ENCODE measurements at regions not wholly inside any gene's neighbourhood (a gene's known extent, or its start where the extent isn't known, plus 50 kb on each side); places are given as distances from the start of the nearest gene placed in this dataset.
"Not testable (repeated sequence)": the region's sequence is repeated elsewhere in the genome, so short reads cannot be mapped to it uniquely, and the experiment has no call there.

DNA sequence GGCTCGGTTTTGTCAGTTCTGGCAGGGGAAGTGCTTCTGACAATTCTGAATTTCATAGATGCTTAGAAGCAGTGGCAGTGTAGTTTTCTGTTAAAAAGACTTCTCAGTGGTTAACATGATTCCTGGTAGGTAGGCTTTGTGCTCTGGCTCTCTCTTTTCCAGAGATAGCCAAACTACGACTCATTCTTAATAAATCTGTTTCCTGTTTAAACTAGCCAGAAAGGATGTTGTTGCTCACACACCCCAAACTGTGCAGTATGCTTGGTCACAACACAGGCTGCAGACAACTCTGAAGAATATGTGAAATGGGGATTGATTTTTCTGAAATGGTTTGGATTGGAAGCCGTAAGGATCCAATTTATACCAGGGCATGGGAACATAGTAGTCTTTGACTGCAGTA lies 711.5 kb downstream of the PCDH17 start:
- no peak for DNase-seq (ENCODE audit: low read depth in 2 of 2)

DNA sequence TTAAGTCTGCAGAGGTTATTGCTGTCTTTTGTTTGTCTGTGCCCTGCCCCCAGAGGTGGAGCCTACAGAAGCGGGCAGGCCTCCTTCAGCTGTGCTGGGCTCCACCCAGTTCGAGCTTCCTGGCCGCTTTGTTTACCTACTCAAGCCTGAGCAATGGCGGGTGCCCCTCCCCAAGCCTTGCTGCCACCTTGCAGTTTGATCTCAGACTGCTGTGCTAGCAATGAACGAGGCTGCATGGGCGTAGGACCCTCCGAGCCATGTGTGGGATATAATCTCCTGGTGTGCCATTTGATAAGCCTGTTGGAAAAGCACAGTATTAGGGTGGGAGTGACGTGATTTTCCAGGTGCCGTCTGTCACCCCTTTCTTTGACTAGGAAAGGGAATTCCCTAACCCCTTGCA lies 720.6 kb downstream of the PCDH17 start:
- DNase-seq (ENCODE audit: low read depth in 2 of 2) = not testable (repeated sequence)

DNA sequence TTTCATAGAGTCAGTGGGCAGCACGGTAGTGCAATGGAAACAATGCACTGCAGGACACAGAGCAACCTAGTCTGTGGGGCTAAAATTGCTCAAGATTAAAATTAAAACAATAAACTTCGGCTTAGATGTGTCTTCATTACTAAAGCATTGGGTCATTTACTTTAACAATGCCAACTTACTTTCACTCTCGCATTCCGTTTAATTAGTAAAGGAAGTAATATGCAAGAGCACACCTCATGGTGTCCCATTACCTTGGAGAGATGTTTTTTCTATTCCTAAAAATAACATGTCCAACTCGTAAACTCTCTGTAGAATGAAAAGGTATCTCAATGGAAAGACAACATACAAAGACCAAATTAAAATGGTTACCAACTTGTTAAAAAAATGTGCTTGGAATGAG lies 738.4 kb downstream of the PCDH17 start:
- DNase-seq (ENCODE audit: low read depth in 2 of 2) = no peak

DNA sequence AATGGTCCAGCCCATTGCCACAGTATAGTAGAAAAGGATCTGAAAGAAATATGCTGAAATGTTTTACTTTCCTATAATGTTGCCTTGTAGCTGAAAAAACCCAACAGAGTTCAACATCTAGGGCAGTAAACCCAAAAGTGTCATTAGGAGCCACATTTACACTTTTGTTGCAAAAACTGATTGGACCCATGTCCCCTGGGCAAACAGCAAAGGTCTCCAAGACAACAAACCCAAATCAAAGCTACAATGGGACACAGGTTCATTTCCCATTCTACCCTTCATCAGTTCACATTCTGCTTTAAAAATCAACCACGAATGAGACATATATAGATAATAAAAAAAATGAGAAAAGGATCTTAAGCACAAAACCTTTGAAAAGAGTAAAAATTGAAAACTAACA lies 744.8 kb downstream of the PCDH17 start:
- DNase-seq (ENCODE audit: low read depth in 2 of 2) = no peak

DNA sequence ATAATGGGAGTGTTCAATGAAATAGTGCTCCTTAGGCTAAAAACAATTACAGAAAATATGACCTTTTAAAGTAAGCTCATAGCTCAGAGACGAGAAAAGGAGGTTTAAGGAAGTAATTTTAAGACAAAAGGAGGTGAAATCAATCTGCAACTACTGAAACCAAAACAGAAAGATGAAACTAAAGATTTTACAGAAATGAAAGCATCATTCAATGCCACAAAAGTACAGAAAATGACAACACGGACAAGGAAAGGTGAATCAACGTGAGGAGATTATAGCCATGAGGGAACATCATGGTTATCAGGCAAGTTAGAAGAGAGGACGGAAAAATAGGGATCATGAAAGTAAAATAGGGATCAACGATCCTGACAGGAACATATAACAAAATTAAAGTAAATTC lies 745.2 kb downstream of the PCDH17 start:
- DNase-seq (ENCODE audit: low read depth in 2 of 2) = no peak

DNA sequence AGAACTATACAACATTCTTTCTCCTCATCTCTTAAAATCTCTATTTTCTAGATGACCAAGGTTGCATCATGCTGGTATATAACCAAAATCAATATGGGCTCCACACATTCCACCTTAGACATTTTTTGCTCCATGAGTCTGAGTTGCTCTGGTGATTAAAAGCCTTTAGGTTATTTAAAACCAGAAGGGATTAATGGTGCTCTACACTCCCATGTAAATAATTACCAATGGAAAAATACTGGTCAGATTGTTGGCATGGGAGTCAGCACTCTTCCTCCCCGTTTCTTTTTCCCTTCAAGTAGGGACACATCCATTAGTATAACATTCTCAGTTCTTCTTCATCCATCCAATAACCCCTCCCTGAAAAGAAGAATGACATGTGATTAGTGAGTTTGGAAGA lies 747.7 kb downstream of the PCDH17 start:
- DNase-seq (ENCODE audit: low read depth in 2 of 2) = no peak

DNA sequence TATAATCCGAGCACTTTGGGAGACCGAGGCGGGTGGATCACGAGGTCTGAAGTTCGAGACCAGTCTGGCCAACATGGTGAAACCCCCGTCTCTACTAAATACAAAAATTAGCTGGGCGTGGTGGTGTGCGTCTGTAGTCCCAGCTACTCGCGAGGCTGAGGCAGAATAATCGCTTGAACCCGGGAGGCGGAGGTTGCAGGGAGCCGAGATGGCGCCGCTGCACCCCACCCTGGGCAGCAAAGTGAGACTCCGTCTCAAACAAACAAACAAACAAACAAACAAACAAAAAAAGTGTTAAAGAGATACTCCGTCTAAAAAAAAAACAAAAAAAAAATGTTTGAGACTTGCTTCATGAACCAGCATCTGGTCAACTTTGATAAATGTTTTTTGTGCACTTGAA lies 753.8 kb downstream of the PCDH17 start:
- DNase-seq (ENCODE audit: low read depth in 2 of 2) = not testable (repeated sequence)

DNA sequence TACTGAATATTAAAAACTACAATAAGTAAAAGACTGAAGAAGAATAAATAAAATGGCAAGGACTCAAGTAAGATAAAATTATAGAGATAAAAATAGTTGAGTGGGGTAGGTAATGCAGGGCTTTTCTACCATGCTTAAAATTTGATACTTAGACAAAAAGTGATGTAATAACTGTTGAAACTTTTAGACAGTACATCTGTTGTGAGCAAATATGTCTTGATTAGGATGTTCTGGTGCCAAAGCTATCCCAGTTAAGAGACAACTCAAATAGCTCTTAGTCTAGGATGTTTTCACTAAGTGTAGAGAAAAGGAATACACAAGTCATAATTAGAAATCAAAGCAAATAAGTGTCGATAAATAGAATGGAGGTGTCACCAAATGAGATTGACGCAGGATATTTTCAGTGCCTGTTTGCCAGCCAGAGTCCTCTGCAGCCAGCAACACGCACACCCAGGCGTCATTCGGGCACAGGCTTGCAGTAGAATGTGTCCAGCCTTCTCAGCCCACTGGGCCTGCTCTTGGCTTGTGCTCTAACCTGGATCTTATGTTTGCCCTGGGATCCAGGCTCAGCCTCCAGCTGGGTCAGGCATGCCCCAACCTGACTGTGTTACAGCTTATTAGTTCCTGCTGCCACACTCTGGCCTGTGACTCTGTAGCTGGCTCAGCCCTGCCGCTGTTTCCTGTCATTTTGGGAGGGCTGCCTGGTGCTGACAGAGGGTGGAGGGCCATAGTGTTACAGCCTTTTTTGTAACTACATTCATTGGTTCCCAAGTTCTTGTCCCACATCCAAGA lies 766.2 kb downstream of the PCDH17 start:
- DNase-seq (ENCODE audit: low read depth in 2 of 2) = no peak

DNA sequence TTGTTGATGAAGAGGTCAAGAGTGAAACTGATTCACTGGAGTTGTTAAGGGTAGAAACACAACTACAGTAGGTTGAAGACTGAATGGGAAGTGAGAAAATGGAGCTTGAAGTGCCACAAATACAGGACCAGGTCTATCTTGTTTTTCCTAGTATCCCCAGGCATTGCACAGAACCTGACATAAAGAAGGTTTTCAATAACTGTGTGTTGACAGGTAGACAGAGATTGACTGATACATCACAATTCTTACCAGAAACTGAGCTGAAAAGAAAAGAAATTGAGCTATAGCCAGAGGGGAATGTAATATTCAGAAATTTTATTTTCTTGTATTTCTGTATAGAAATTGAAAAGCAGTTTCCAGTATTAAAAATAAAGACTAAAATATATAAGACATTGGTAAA lies 767.7 kb downstream of the PCDH17 start:
- DNase-seq (ENCODE audit: low read depth in 2 of 2) = no peak

DNA sequence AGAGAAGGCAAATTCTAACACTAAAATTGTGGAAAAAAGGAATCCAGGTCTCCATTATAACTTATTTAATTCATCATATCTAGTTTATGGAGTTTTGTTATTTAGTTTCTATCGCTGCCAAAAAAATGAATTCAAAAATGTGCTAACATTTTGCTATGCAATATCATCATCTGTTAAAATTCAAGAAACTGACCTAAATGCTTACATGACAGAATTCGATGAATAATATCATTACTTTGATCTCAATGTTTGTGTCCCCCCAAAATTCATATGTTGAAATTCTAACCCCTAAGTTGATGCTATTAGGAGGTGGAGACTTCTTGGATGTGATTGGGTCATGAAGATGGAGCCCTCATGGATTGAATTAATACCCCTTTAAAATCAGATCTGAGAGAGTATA lies 775.0 kb downstream of the PCDH17 start:
- DNase-seq (ENCODE audit: low read depth in 2 of 2) = no peak

DNA sequence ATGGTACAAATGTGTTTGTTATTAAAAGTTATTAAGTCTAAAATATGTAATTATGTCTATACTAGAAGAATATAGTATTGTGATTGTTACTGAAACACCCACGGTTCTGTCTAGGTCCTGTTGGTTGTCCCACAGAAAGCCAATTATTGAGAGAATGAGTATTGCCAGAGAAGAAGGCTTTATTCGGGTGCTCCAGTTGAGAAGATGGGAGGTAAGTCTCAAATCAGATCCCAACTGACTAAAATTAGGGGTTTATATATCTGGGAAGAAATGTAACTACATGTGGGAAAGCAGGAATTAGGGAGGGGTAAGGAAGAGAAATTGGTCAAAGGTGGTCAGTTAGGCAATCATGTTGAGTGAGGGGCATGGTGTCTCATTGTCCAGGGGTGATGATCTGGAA lies 798.4 kb downstream of the PCDH17 start:
- DNase-seq (ENCODE audit: low read depth in 2 of 2) = no peak

DNA sequence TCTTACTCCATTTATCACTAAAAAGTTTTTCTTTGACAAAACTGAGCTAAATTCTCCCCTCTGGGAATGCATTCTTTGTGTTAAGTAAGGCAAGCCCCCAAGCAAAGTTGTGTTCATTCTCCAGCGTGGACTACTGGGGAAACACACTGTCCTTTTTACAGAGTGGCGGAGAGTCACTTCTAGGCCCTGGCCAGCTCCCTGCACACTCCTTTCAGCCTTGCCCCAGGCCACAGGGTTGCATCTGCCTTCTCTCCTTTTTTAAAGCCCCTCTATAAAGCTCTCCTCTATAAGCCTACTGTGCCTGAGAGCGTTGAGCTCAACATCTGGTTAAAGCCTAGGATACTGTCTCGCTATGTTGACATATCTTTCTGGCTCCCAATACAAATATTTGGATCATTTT lies 803.4 kb downstream of the PCDH17 start:
- DNase-seq (ENCODE audit: low read depth in 2 of 2) = no peak

DNA sequence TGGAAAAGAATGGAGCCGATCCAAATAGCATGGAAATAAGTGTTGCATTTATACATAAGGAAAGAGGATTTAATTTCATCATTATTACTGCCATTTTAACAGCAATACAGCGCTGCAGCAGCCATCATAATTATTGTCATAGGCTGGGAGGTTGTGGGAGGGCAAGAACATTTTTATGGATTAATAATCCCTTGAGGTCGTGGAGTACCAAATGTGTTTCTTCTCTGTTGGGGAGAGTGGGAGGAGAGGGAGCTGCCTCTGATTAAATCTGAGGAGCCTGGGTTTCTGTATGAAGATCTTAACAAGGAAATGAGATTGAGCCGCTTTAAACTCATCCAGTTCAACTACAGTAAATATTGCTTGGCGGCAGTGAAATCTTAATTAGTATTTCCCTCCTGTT lies 805.9 kb downstream of the PCDH17 start:
- no peak for DNase-seq (ENCODE audit: low read depth in 2 of 2)

DNA sequence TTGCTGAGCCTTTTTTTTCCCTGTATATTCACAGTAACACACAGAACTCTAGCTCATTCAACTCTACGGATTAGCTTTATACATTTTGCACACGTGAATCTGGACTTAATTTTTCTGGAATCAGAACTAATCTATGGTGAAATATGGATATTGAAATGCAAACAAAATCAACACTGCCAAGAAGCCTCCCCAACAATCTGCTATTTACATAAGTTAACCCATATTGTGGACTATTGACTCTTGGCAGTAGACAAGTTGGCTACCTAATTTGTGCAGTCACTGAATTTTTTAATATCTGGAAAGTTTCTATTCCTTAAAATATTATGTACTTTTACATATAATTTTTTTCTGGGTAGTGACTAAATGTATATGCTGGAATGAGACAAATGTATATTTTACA lies 815.4 kb downstream of the PCDH17 start:
- no peak for DNase-seq (ENCODE audit: low read depth in 2 of 2)

DNA sequence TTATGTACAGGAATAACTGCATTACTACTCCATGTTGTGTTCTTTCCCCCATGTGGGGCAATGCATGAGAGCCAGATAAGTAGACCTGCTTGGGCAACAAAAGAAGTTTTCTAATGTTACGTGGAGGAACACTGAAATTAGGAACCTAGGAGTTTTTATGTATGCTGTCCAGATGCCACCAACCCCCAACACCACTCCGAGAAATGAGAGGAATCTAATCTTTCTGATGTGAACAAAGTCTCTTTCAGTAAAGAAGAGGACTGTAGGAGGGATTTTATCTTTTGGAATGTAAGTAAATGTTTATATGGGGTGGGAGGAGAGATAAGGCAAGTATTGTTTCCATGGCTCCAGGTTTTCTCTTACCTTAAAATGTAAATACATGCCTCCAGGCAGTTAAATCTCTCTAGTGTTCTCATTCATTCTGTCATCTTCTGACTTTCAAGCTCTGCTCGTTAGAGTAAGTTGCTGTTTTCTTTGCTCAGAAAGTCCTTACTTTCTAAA lies 820.6 kb downstream of the PCDH17 start:
- DNase-seq (ENCODE audit: low read depth in 2 of 2) = no peak

DNA sequence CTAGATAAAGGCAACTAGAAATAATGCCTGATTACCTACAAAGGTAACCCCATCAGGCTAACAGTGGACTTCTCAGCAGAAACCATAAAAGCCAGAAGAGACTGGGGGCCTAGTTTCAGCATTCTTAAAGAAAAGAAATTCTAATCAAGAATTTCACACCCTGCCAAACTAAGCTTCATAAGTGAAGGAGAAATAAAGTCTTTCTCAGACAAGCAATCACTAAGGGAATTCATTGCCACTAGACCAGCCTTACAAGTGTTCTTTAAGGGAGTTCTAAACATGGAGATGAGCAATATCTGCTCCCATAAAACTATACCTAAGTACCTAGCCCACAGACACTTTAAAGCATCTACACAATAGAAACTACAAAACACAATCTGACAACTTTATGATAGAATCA lies 823.5 kb downstream of the PCDH17 start:
- DNase-seq (ENCODE audit: low read depth in 2 of 2) = no peak

DNA sequence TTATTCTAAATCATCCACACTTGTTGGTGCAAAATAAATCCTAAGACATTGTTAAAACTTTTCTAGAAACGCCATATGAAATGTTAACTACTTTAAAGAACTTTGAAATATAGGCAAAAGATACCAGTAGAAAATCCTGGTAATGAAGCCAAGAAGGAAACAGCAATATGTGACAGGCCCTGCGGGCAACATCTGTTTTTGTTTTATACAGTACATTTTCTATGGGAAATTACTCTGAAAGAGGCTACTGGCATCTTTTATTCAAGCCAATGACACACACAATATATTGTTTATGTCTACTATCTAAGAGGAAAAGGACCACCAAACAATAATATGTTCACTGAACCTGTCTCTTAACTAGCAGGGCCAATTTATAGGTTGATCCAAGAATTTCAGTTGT lies 829.7 kb downstream of the PCDH17 start:
- no peak for DNase-seq (ENCODE audit: low read depth in 2 of 2)

DNA sequence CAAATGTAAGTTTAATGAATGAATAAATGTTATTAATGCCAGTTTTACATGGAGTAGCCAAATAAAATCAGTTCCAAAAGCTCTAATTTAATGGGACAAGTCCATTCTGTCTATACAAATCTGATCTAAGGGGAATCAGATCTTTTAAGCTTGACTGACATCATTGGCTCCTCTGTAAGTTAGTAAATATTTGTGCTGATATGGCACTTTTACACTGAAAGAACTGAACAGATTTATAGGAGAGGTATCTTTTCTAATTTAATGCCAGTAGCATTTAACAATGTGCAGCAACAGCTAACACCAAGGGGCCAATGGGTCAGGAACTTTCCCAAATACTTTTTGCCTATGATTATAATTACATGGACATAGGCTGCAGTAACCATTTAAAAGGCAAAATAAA lies 832.3 kb downstream of the PCDH17 start:
- DNase-seq (ENCODE audit: low read depth in 2 of 2) = no peak

DNA sequence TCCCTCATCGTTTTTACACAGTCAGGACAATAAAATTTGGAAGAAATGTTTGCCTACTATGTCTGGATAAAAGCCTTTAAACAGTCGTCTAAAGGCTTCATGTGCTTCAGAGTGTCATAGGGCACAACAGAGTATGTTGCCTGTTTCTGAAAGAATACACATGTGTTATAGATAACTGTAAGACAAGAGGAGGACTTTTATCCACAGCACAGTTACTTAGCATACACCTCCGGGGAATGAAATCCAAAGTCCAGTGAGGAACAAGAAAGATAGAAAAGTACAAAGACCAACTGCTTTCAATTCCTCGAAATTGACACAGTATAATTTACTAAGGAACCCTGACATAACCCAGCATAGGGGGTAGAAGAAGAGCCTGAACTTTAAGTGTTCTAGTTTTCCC lies 835.6 kb downstream of the PCDH17 start:
- no peak for DNase-seq (ENCODE audit: low read depth in 2 of 2)

DNA sequence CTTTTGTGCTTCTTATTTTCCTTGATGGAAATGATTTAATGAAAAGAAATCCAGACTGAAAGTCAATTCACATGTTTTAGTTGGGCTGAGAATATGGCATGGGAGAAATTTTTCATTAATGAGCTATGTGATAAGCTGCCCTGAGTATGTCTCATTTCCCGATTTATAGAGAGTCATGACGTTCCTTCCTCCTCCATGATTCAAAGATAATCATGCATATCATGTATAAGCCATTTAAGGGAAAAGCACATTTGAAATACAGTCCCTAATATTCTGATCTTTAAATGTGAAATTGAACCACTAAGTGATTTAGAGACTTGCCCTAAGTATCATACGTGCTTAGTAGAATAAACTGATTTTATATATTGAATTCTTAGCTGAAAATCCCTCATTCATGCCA lies 840.9 kb downstream of the PCDH17 start:
- no peak for DNase-seq (ENCODE audit: low read depth in 2 of 2)

DNA sequence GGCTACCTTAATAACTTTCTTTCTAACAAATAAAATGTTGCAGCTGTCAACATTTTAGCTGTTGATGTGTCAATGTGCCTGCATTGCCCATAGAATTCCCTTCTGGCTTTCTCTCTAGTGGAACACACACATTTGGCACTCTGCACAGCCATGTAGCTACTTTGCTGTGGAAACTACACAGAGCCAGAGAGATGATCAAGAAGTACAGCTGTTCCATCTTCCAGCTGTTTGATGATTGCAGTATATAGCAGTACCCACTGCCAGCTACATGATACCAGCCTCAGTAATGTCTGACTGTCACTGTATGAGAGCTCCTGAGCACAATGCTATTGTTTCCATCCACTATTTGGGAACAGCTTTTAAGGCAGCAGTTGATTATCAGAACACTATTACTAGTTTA lies 843.0 kb downstream of the PCDH17 start:
- no peak for DNase-seq (ENCODE audit: low read depth in 2 of 2)

DNA sequence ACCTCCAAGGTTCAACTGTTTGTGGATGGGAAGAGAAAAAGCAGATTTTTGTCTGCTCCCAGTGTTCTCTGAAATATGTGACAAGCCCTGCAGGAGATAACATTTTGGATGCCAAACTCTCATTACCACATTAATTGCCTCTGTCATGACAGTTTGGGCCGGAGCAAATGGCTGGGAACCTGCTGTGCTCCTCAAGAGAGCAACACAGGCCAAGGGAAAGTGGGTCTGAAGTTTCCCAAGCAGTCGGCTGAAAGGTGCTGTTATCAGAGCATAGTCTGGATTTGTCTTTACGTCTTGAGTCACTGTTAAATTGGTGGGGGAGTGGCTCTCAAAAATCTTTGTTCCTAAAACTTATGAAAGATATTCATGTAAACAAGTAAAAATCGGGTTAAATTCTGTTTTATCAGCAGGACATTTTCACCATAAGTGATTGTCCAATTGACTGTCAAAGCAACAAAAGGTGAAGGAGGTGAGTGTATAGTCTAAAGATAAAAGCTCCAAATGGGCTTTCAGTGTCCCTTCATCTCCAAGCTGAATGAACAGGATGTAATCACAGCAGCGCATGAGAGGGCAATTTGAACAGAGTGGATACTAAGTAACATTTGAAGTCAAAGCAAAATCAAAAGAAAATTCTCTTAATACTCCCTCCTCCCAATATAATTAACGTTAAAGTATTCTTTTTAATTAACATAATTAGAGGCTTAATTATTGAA lies 844.8 kb downstream of the PCDH17 start:
- no peak for DNase-seq (ENCODE audit: low read depth in 2 of 2)

DNA sequence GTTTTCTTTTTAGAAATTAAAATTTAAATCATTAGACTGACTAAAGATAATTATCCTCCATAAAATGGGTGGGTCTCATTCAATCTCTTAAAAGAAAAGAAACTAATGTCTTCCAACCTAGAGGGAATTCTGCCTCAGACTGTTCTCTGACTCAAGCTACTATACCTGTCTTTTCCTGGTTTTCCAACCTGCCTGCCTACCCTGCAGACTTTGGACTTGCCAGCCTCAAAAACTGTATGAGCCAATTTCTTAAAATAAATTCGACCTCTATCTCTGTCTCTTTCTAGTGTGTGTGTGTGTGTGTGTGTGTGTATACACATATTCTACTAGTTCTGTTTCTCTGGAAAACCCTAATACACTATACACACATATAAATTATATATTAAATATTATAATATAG lies 847.3 kb downstream of the PCDH17 start:
- no peak for DNase-seq (ENCODE audit: low read depth in 2 of 2)

Data from stimulated activated CD4-positive, alpha-beta T cell treated with anti-CD3 and anti-CD28 coated beads, Interleukin-12 subunit alpha, Interleukin-12 subunit beta, amount 100 ng/mL, for 24 hours (primary cell).